ENCODE measurements at regions not wholly inside any gene's neighbourhood (a gene's known extent, or its start where the extent isn't known, plus 50 kb on each side); places are given as distances from the start of the nearest gene placed in this dataset.

DNA sequence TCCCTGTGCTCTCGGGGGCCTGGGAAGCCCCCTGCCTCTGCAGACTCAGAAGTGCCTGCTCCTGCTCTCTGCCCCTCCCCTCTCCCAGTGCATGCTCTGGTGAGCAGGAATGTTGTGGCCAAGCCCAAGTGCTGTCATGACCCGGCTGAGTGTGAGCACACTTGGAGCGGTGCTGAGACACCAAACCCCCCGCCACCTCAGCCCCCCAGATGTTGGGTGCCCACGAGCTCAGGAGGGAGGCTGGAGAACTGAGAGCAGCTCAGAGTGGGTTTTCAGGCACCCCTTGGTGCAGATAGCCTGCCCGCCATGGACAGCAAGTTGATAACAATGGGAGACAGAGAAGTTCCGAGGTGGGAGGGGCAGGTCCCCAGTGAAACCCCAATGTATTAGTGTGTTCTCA lies 477.4 kb downstream of the ACTRT1 start:
- H3K56ac ChIP-seq (ENCODE audit: insufficient read length, low read depth, low read length) = no peak overlapping the region
- no peak overlapping the region for H3K27ac ChIP-seq (ENCODE audit: insufficient read length, low read depth, low read length)
- no peak overlapping the region for H2BK5ac ChIP-seq (ENCODE audit: insufficient read length, low read length)
- no peaks in the 10 kb centered on the region for H3K27me3 ChIP-seq (ENCODE audit: insufficient read depth, low read length)
- no peak overlapping the region for H2AK5ac ChIP-seq (ENCODE audit: insufficient read length, low read length)
- H3K4me3 Mint-ChIP-seq = no peak overlapping the region
- H3K23ac ChIP-seq (ENCODE audit: insufficient read length, low read depth, low read length) = no peak overlapping the region
- H4K20me1 ChIP-seq (ENCODE audit: control insufficient read depth, insufficient read depth, insufficient read length) = no peaks in the 10 kb centered on the region
- H2BK120ac ChIP-seq (ENCODE audit: low read depth, low read length, poor library complexity, severe bottlenecking) = no peak overlapping the region
- peaks cover 17 to 22% of the 10 kb centered on the region in 2 experiments for H3K4me1 Mint-ChIP-seq
- TF ChIP-seq CTCF (conservative IDR thresholded peaks at IDR 0.05) = no peak
- H3K23me2 ChIP-seq (ENCODE audit: insufficient read length, low read depth, low read length, poor library complexity, severe bottlenecking) = no peaks in the 10 kb centered on the region
- no peak overlapping the region for H2BK12ac ChIP-seq (ENCODE audit: insufficient read length, low read depth, low read length)
- H3K4me1 ChIP-seq (ENCODE audit: insufficient read depth, low read length) = no peaks in the 10 kb centered on the region
- peaks cover 13 to 26% (median 24%) of the 10 kb centered on the region in 3 experiments; a peak in 6 of 7 replicates for H3K36me3 Mint-ChIP-seq (ENCODE audit: insufficient read depth in 1 of 3, low read depth in 3 of 3)
- no peaks in the 10 kb centered on the region for H3K9me3 ChIP-seq (ENCODE audit: control insufficient read depth, low read depth, low read length)
- H3K79me2 ChIP-seq (ENCODE audit: insufficient read depth, low read length) = no peaks in the 10 kb centered on the region
- H3K27me3 Mint-ChIP-seq (ENCODE audit: low read depth) = peaks cover 2% of the 10 kb centered on the region; the same call in 1 of the 2 replicates
- no CpG with 5 or more reads among the region's 7 CpGs for WGBS (ENCODE audit: extremely low coverage, insufficient read length, low lambda C conversion rate)
- DNase-seq = no peak
- no peak overlapping the region for H2AFZ ChIP-seq (ENCODE audit: low read length)
- H3K18ac ChIP-seq (ENCODE audit: insufficient read length, low read depth, low read length) = no peak overlapping the region
- no peak overlapping the region for H3T11ph ChIP-seq (ENCODE audit: low read length)
- no peak overlapping the region for H3K14ac ChIP-seq (ENCODE audit: insufficient read depth, low read length)
- H4K8ac ChIP-seq (replicated peaks; ENCODE audit: insufficient read length, low read depth, low read length) = no peak overlapping the region
- no peak overlapping the region for H3K4ac ChIP-seq (ENCODE audit: low read depth, low read length)
- H4K91ac ChIP-seq (ENCODE audit: insufficient read length, low read depth, low read length) = no peak overlapping the region
- H3K79me1 ChIP-seq (ENCODE audit: insufficient read depth, low read depth, low read length, poor library complexity, severe bottlenecking) = no peaks in the 10 kb centered on the region
- H3K9ac ChIP-seq (ENCODE audit: extremely low read depth, insufficient read length, low read length) = no peak overlapping the region
- no peak overlapping the region for H2BK15ac ChIP-seq (ENCODE audit: low read depth, low read length)
- no peak overlapping the region for H4K5ac ChIP-seq (ENCODE audit: insufficient read length, low read depth, low read length)
- H2BK20ac ChIP-seq (ENCODE audit: low read depth, low read length, poor library complexity, severe bottlenecking) = no peak overlapping the region
- no peak overlapping the region for H3K27ac Mint-ChIP-seq
- H3K4me2 ChIP-seq (ENCODE audit: insufficient read depth, insufficient read length, low read length) = no peak overlapping the region
- H3K9me3 Mint-ChIP-seq = peaks cover 31 to 75% of the 10 kb centered on the region in 2 experiments
